ENCODE measurements at regions not wholly inside any gene's neighbourhood (a gene's known extent, or its start where the extent isn't known, plus 50 kb on each side); places are given as distances from the start of the nearest gene placed in this dataset.

DNA sequence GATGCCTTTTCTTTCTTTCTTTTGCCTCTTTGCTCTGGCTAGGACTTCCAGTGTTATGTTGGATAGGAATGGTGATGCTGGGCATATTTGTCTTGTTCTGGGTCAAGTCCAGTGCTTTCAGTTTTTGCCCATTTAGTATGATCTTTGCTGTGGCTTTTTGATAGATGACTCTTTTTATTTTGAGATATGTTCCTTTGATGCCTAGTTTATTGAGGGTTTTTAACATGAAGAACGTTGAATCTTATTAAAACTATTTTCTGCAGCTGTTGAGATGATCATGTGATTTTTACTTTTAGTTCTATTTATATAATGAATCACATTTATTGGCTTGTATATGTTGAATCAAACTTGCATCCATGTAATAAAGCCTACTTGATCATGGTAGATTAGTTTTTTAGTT is 363.8 kb upstream of the RASGRP1 start:
- TF ChIP-seq, protein P1, sequence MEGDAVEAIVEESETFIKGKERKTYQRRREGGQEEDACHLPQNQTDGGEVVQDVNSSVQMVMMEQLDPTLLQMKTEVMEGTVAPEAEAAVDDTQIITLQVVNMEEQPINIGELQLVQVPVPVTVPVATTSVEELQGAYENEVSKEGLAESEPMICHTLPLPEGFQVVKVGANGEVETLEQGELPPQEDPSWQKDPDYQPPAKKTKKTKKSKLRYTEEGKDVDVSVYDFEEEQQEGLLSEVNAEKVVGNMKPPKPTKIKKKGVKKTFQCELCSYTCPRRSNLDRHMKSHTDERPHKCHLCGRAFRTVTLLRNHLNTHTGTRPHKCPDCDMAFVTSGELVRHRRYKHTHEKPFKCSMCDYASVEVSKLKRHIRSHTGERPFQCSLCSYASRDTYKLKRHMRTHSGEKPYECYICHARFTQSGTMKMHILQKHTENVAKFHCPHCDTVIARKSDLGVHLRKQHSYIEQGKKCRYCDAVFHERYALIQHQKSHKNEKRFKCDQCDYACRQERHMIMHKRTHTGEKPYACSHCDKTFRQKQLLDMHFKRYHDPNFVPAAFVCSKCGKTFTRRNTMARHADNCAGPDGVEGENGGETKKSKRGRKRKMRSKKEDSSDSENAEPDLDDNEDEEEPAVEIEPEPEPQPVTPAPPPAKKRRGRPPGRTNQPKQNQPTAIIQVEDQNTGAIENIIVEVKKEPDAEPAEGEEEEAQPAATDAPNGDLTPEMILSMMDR (IDR thresholded peaks at IDR 0.05) = no peak
- TF ChIP-seq POLR2A (IDR thresholded peaks at IDR 0.05) (no peak), POLR2AphosphoS5 (IDR thresholded peaks at IDR 0.05) (no peak), EP300 (IDR thresholded peaks at IDR 0.05; ENCODE audit: low read depth) (no peak)

Measured in transverse colon (tissue), 4 donors.